Heart left ventricle (tissue), 13 donors: ENCODE measurements at regions not wholly inside any gene's neighbourhood (a gene's known extent, or its start where the extent isn't known, plus 50 kb on each side); places are given as distances from the start of the nearest gene placed in this dataset.

Experiments
- CTCF ChIP-seq, 12 donors: fragments of 200-600 bp; sonication (generic) in 4 of 12; IDR thresholded peaks; one replicate each; pipeline versions ENCODE4 v1.5.0 to v1.8.0; 2018 to 2022; ENCODE audit warnings: antibody characterized with exemption in 12 of 12, mild to moderate bottlenecking in 5 of 12
- POLR2A ChIP-seq, 2 donors: fragments of 450-650 bp; IDR thresholded peaks; one replicate each; pipeline ENCODE4 v1.6.1; 2017; ENCODE audit warnings: antibody characterized with exemption in 2 of 2, mild to moderate bottlenecking in 2 of 2, moderate library complexity in 2 of 2
- donor health status: ischemic (EF 13 %, LVEDD 7.1; RV severe dilation, severe dysfunction).
- donor health status: DM: no; HTN: yes; CAD: no.
- donor health status: DM: no; HTN: no; CAD: no.
- donor health status: ischemic (EF 25% LVEDD 6.9; RV normal size, moderate dysfunction).
- donor health status: ischemic (EF 25% LVEDD 5.7; RV mildly dilated, moderate dysfunction).
- donor health status: ischemic (EF 35%, LVEDD 5.7; RV mildly dilated, moderate dysfunction).
- donor health status: nonischemic (EF 11% LVEDD 7.7; RV severe dilation, severe dysfunction).
- donor health status: DM: yes; HTN: yes; CAD: no.
- donor health status: PGD.
- donor health status: ischemic (EF 29% LVEDD 5.4; RV normal size, mild dysfunction).
- donor health status: nonischemic (EF 23%, LVEDD 6.1; RV moderate dilation, normal function).

DNA sequence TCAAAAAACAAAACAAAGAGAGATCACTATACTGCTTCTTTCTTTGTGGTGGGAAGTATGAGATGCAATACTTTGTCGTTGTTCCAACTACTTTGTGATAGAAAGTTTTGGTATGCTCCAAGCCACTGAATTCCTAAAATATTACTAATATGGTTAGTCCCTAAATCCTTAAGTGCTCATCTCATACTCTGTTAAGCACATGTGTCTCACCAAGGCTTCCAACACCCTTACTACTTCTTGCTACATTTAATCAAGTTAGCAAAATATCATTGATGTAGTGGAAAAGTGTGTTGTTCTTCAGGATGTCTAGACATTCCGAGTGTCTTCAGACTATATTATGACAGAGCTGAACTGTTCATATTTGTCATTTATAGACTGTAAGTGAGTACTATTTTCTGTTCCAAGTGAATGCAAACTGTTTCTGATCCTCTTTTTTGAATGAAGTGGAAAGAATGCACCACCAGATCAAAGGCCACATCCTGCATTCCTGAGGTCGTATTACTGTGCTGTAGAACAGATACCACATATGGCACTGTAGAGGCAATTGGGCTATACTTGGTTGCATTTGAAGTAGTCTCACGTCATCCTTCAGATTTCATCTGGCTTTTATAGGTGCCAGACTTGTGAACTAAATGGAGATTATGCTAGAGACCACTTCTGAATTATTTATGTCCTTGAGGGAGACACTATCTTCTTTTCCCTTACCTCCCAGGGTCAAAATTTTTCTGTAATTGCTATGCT is 298.4 kb upstream of the ZNF521 start:
- TF ChIP-seq CTCF (IDR thresholded peaks at IDR 0.05): no peak
- TF ChIP-seq POLR2A (IDR thresholded peaks at IDR 0.05): no peak
